HEK293 (cell line): ENCODE measurements at regions not wholly inside any gene's neighbourhood (a gene's known extent, or its start where the extent isn't known, plus 50 kb on each side); places are given as distances from the start of the nearest gene placed in this dataset.

Experiments used
- GFI1B ChIP-seq: fragments of 450-650 bp; formaldehyde crosslinking; IDR thresholded peaks from 2 replicates; pipeline ENCODE4 v1.5.1; 2016; ENCODE audit warnings: missing biosample characterization, missing genetic modification characterization
- GLI4 ChIP-seq: fragments of 450-650 bp; formaldehyde crosslinking; IDR thresholded peaks from 2 replicates; pipeline ENCODE4 v1.5.1; 2016; ENCODE audit warnings: missing biosample characterization, missing genetic modification characterization
- GLIS1 ChIP-seq: fragments of 450-650 bp; formaldehyde crosslinking; IDR thresholded peaks from 2 replicates; pipeline ENCODE4 v1.5.1; 2016; ENCODE audit warnings: missing biosample characterization, missing genetic modification characterization
- KLF1 ChIP-seq: fragments of 450-650 bp; formaldehyde crosslinking; IDR thresholded peaks from 2 replicates; pipeline ENCODE4 v1.5.1; 2016; ENCODE audit warnings: missing biosample characterization, missing genetic modification characterization
- KLF16 ChIP-seq: fragments of 450-650 bp; formaldehyde crosslinking; IDR thresholded peaks from 2 replicates; pipeline ENCODE4 v1.5.1; 2017; ENCODE audit warnings: missing biosample characterization, missing genetic modification characterization
- PATZ1 ChIP-seq: fragments of 450-650 bp; formaldehyde crosslinking; IDR thresholded peaks from 2 replicates; pipeline ENCODE4 v1.5.1; 2016; ENCODE audit warnings: missing biosample characterization, missing genetic modification characterization
- SETDB1 ChIP-seq: IDR thresholded peaks from one replicate; pipeline ENCODE4 v1.6.1; 2017; ENCODE audit warnings: mild to moderate bottlenecking, low read length, moderate library complexity, mixed read lengths; ENCODE audit not compliant: insufficient read length
- TSHZ1 ChIP-seq: fragments of 450-650 bp; formaldehyde crosslinking; IDR thresholded peaks from 2 replicates; pipeline ENCODE4 v1.5.1; 2016; ENCODE audit warnings: missing biosample characterization, missing genetic modification characterization, borderline replicate concordance
- ZBTB20 ChIP-seq: fragments of 450-650 bp; formaldehyde crosslinking; IDR thresholded peaks from 2 replicates; pipeline ENCODE4 v1.5.1; 2016; ENCODE audit warnings: missing biosample characterization, missing genetic modification characterization
- ZBTB7A ChIP-seq: fragments of 450-650 bp; formaldehyde crosslinking; IDR thresholded peaks from 2 replicates; pipeline ENCODE4 v1.5.1; 2016; ENCODE audit warnings: low read depth, missing biosample characterization, missing genetic modification characterization
- ZNF10 ChIP-seq: fragments of 450-650 bp; formaldehyde crosslinking; IDR thresholded peaks from 2 replicates; pipeline ENCODE4 v1.5.1; 2017; ENCODE audit warnings: missing biosample characterization, missing genetic modification characterization
- ZNF114 ChIP-seq: fragments of 450-650 bp; formaldehyde crosslinking; IDR thresholded peaks from 2 replicates; pipeline ENCODE4 v1.5.0; 2017; ENCODE audit warnings: missing biosample characterization, missing genetic modification characterization
- ZNF155 ChIP-seq: fragments of 450-650 bp; formaldehyde crosslinking; IDR thresholded peaks from 2 replicates; pipeline ENCODE4 v1.5.1; 2016; ENCODE audit warnings: missing biosample characterization, missing genetic modification characterization
- ZNF175 ChIP-seq: fragments of 450-650 bp; formaldehyde crosslinking; IDR thresholded peaks from 2 replicates; pipeline ENCODE4 v1.5.1; 2016; ENCODE audit warnings: missing biosample characterization, missing genetic modification characterization
- ZNF221 ChIP-seq: fragments of 450-650 bp; formaldehyde crosslinking; IDR thresholded peaks from 2 replicates; pipeline ENCODE4 v1.5.1; 2017; ENCODE audit warnings: missing biosample characterization, missing genetic modification characterization, borderline replicate concordance
- ZNF23 ChIP-seq: fragments of 450-650 bp; formaldehyde crosslinking; IDR thresholded peaks from 2 replicates; pipeline ENCODE4 v1.5.1; 2016; ENCODE audit warnings: missing biosample characterization, missing genetic modification characterization, borderline replicate concordance
- ZNF266 ChIP-seq: fragments of 450-650 bp; formaldehyde crosslinking; IDR thresholded peaks from 2 replicates; pipeline ENCODE4 v1.5.1; 2016; ENCODE audit warnings: missing biosample characterization, missing genetic modification characterization, low read depth
- ZNF280C ChIP-seq: fragments of 450-650 bp; formaldehyde crosslinking; IDR thresholded peaks from 2 replicates; pipeline ENCODE4 v1.5.1; 2016; ENCODE audit warnings: missing biosample characterization, missing genetic modification characterization
- ZNF398 ChIP-seq: fragments of 450-650 bp; formaldehyde crosslinking; IDR thresholded peaks from 2 replicates; pipeline ENCODE4 v1.5.1; 2017; ENCODE audit warnings: missing biosample characterization, missing genetic modification characterization
- ZNF404 ChIP-seq: fragments of 450-650 bp; formaldehyde crosslinking; IDR thresholded peaks from 2 replicates; pipeline ENCODE4 v1.5.1; 2017; ENCODE audit warnings: missing biosample characterization, missing genetic modification characterization
- ZNF423 ChIP-seq: fragments of 450-650 bp; formaldehyde crosslinking; IDR thresholded peaks from 2 replicates; pipeline ENCODE4 v1.5.1; 2016; ENCODE audit warnings: missing biosample characterization, missing genetic modification characterization
- ZNF449 ChIP-seq: fragments of 450-650 bp; formaldehyde crosslinking; IDR thresholded peaks from 2 replicates; pipeline ENCODE4 v1.5.1; 2017; ENCODE audit warnings: missing biosample characterization, mild to moderate bottlenecking, missing genetic modification characterization, moderate library complexity
- ZNF529 ChIP-seq: fragments of 450-650 bp; formaldehyde crosslinking; IDR thresholded peaks from 2 replicates; pipeline ENCODE4 v1.5.1; 2017; ENCODE audit warnings: missing genetic modification characterization, missing biosample characterization; ENCODE audit not compliant: insufficient replicate concordance
- ZNF610 ChIP-seq: fragments of 450-650 bp; formaldehyde crosslinking; IDR thresholded peaks from 2 replicates; pipeline ENCODE4 v1.5.1; 2016; ENCODE audit warnings: missing biosample characterization, missing genetic modification characterization, borderline replicate concordance
- ZNF658 ChIP-seq: fragments of 450-650 bp; formaldehyde crosslinking; IDR thresholded peaks from 2 replicates; pipeline ENCODE4; 2016; ENCODE audit warnings: missing biosample characterization, missing genetic modification characterization
- ZNF677 ChIP-seq: fragments of 450-650 bp; IDR thresholded peaks from 2 replicates; pipeline ENCODE4 v1.5.0; 2018; ENCODE audit warnings: missing biosample characterization, mild to moderate bottlenecking, missing genetic modification characterization, moderate library complexity
- ZNF843 ChIP-seq: fragments of 450-650 bp; formaldehyde crosslinking; IDR thresholded peaks from 2 replicates; pipeline ENCODE4 v1.5.1; 2016; ENCODE audit warnings: missing biosample characterization, missing genetic modification characterization
- ZSCAN16 ChIP-seq: fragments of 450-650 bp; formaldehyde crosslinking; IDR thresholded peaks from 2 replicates; pipeline ENCODE4 v1.5.1; 2016; ENCODE audit warnings: missing biosample characterization, missing genetic modification characterization
- ZSCAN30 ChIP-seq: fragments of 450-650 bp; IDR thresholded peaks from 2 replicates; pipeline ENCODE4 v1.5.1; 2018; ENCODE audit warnings: missing biosample characterization, mild to moderate bottlenecking, missing genetic modification characterization, moderate library complexity

GRCh38 chr1:229148041-229148671, 122.8 kb upstream of the RAB4A start (continued):
- TF ChIP-seq PATZ1 (tag by site-specific recombination) = peak; percentile 74
- TF ChIP-seq ZNF449 = no peak
- no peak for TF ChIP-seq SETDB1
- TF ChIP-seq GLI4 (tag by site-specific recombination) = no peak
- no peak for TF ChIP-seq ZNF175 (tag by site-specific recombination)
- no peak for TF ChIP-seq TSHZ1 (tag by site-specific recombination)
- no peak for TF ChIP-seq ZNF155
- peak; percentile 47; the same call in 1 of the 2 replicates for TF ChIP-seq ZNF398 (tag by site-specific recombination)
- TF ChIP-seq ZNF423 (tag by site-specific recombination) = no peak
- TF ChIP-seq ZNF266 (tag by site-specific recombination) = no peak
- no peak for TF ChIP-seq ZNF529
- TF ChIP-seq KLF1 (tag by site-specific recombination) = peak; percentile 65; the same call in 1 of the 2 replicates
- no peak for TF ChIP-seq KLF16 (tag by site-specific recombination)
- TF ChIP-seq ZNF23 (tag by site-specific recombination) = no peak
- no peak for TF ChIP-seq ZSCAN30
- no peak for TF ChIP-seq GFI1B (tag by site-specific recombination)
- TF ChIP-seq ZSCAN16 = no peak
- TF ChIP-seq ZNF114 (tag by site-specific recombination) = no peak
- TF ChIP-seq ZNF10 = no peak
- TF ChIP-seq ZNF221 (tag by site-specific recombination) = no peak
- no peak for TF ChIP-seq ZNF404 (tag by site-specific recombination)
- TF ChIP-seq ZNF610 (tag by site-specific recombination) = no peak
- no peak for TF ChIP-seq ZNF658 (tag by site-specific recombination)
- TF ChIP-seq ZNF843 (tag by site-specific recombination) = peak; percentile 69; the same call in 1 of the 2 replicates
- TF ChIP-seq ZNF677 = no peak
- no peak for TF ChIP-seq ZNF280C (tag by site-specific recombination)
- peak; percentile 56 for TF ChIP-seq ZBTB20
- TF ChIP-seq ZBTB7A (tag by site-specific recombination) = no peak
- TF ChIP-seq GLIS1 (tag by site-specific recombination) = peak; percentile 99
